Limb (tissue), 2 donors: ENCODE measurements at regions not wholly inside any gene's neighbourhood (a gene's known extent, or its start where the extent isn't known, plus 50 kb on each side); places are given as distances from the start of the nearest gene placed in this dataset.

Source experiments
- DNase-seq, 2 donors: peaks; one replicate each; pipeline ENCODE4 v3.0.0-alpha.2; 2016; ENCODE audit errors: extremely low spot score in 2 of 2

DNA sequence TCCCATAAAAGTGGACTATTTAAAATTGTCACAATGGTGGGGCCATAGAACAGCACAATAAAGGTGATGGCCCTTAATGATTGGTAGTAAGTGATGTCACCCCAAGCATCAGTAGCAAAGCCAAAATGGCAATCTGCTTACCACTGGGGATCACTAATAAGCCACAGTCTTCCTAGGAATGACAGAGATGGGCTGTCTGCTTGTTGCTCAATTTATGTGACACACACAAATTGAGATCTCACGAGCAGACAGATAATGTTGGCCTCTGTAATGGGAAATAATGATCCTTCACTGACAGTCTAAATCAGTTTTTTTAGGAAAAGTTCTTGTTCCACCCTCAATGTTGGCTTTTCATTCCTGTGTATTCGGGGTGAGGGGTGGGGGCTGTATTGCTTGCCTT, 515.1 kb downstream of the BRD1 start:
- no peak for DNase-seq

GRCh38 chr22:49310354-49310753, 517.3 kb downstream of the BRD1 start:
- peak in 1 of 2 donors; percentile 6 for DNase-seq

DNA sequence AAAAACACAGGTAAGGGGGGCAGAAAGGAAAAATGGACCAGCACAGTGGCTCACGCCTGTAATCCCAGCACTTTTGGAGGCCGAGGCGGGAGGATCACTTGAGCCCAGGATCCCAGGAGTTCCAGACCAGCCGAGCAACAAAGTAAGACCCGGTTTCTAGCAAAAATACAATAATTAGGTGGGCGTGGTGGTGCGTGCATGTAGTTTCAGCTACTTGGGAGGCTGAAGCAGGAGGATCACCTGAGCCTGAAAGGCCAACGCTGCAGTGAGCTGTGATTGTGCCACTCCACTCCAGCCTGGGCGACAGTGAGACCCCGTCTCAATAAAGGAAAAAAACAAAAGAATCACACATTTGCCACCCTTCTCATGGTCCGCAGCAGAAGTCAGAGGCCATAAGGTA, 519.4 kb downstream of the BRD1 start:
- DNase-seq, result no peak

- peak in 1 of 2 donors; percentile 16 for DNase-seq
These were observed 519.8 kb downstream of the BRD1 start for GRCh38 chr22:49307870-49308269.

- DNase-seq, result no peak
These were observed 520.2 kb downstream of the BRD1 start for GRCh38 chr22:49307481-49307830.

- peak in 1 of 2 donors; percentile 31 for DNase-seq
These were observed 520.8 kb downstream of the BRD1 start for GRCh38 chr22:49306632-49307480.

GRCh38 chr22:49305966-49306631, 521.6 kb downstream of the BRD1 start:
- DNase-seq, result peak in 1 of 2 donors; percentile 19

DNA sequence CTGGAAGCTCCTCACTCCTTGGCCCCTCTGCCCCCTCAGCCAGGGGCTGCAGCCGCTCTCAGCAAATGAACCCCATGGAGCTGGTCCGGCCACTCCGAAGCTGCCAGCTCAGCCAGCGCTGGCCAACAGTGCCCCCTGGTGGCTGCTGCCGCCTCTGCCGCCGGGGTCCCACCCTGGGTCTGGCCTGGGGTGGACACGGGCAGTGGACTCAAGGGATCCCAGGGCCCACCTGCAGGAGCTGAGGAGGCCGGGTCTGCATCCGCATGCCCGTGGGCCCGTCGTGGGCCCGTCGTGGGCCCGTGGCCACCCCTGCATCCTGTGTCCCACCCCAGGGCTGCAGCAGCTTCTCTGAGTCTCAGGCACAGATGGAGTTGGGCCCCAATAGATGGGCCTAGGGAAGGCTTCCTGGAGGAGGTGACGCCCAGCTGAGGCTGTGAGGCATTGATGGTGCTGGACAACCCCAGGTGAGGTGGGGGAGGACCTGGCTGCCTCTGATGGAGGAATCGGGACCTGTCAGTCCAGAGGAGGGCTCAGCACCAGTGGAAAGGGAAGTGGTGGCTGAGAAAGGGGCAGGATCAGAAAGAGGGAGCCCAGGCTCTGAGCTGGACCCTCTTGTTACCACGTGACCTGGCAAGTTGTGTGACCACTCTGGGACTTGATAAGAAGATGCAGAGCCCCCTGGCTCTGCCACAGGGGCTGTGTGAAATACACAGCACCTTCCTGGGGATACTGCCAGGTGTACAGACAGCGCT, 522.3 kb downstream of the BRD1 start:
- DNase-seq, result peak; percentile 55 to 90

DNA sequence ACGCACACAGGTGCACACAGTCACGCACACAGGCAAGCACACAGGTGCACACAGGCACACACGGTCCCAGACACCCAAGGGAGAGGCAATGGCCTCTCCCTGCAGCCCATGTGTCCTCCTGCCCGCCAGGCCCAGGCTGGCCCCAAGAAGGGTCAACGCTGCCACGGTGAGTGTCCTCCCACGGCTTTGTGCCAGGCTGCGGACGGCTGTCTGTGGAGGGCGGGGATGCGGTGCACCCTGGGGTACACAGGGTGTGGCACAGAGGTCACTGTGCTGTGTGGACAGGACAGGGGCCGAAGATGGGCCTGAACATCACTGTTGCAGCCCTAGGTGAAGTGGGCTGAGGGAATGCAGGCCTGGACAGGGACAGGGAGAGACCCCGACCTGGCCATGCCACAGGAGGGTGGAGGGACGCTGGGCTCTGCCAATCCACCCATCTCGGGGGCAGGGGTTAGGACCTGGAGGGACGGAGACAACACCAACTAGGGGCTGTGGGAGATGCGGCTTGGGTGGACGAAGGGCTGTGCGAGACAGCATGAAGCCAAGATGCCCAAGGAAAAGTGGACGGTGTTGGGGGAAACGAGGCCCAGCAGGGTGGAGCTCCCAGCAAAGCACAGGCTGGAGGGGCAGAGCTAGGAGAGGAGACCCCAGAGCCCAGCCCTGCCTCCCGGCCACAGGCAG, 523.8 kb downstream of the BRD1 start:
- peak in 1 of 2 donors; percentile 28 for DNase-seq

- DNase-seq, result peak in 1 of 2 donors; percentile 23
These were observed 524.5 kb downstream of the BRD1 start for GRCh38 chr22:49303061-49303735.

GRCh38 chr22:49302530-49302929, 525.1 kb downstream of the BRD1 start:
- DNase-seq, result no peak

- no peak for DNase-seq
These were observed 525.6 kb downstream of the BRD1 start for GRCh38 chr22:49302150-49302460.

DNA sequence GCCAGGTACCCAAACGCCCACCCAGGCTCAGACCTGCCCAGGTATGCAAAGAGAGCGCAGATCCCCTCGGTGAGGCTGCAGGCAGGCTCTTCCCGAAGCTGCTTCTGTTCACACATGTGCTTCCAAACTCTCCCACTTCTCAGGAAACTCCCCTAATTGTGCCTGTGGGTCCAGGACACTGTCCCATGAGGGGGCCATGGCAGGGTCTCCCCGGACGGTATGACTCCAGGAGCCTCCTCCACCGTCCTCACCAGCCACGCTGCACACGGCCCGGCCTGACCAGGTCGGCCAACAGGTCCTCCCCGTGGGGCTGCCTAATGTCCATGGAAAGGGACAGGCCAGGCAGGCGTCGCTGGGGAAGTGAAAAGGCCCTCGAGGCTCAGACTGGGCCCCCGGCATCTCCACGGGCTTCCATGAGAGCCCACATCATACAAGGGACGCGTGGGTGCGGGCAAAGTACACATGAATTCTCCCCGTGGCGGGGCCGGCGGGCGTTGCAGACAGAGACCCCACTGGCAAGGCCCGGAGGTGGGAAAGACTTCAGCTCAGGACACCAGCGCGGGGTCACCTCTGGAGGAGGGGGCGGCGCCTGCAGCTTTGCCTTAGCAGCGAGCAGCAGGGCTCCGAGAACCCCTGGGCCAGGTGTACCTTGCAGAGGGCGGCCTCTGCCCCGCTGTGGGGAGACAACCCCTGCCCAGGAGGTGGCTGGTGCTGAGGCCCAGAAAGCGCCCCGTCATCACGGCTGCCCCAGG, 526.1 kb downstream of the BRD1 start:
- DNase-seq, result peak in 1 of 2 donors; percentile 12

GRCh38 chr22:49300951-49301397, 526.7 kb downstream of the BRD1 start:
- peak in 1 of 2 donors; percentile 13 for DNase-seq

GRCh38 chr22:49300241-49300640, 527.4 kb downstream of the BRD1 start:
- peak in 1 of 2 donors; percentile 21 for DNase-seq

- DNase-seq, result peak in 1 of 2 donors; percentile 11
These were observed 527.8 kb downstream of the BRD1 start for GRCh38 chr22:49299821-49300231.

- DNase-seq, result peak in 1 of 2 donors; percentile 17
These were observed 528.6 kb downstream of the BRD1 start for GRCh38 chr22:49298834-49299750.

DNA sequence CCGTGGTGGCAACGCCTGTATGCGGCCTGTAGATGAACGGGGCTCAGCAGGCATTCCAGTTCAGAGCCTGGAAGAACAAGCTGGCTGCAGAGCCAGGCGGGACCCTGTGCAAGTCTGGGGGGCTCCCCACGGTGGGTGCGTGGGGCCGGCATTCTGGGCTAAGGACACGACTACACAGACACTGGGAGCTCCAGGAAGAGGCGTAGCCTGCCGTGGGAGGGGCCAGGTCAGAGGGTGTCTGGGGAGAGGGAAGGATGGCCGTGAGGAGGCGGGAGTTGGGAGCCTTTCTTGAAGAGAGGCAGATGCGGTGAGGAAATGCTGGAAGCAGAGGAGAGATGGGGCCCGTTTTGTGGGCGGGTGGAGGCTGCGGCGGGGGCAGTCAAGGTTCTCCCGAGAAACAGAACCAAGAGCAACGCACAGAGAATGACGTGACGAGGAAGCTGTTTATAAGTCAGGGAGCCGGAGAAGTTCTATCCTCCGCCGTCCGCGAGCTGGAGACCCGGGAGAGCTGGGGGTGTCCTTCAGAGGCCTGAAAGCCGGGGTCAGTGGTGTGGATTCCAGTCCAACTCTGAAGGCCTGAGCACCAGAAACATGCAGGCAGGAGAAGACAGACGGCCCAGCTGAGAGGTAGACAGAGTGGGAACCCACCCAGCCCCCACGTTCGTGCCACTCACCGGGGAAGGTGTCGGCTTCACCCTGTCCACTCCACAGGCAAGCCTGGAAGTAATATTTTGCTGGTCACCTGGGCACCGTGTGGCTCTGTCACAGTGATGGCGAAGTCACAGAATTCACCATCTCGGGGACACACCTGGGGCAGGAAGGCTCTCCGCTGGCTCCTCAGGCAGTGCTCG, 529.6 kb downstream of the BRD1 start:
- DNase-seq, result peak in 1 of 2 donors; percentile 17
